GM18519 (cell line): ENCODE measurements at regions not wholly inside any gene's neighbourhood (a gene's known extent, or its start where the extent isn't known, plus 50 kb on each side); places are given as distances from the start of the nearest gene placed in this dataset.
"Not testable (repeated sequence)": the region's sequence is repeated elsewhere in the genome, so short reads cannot be mapped to it uniquely, and the experiment has no call there.

Experiments used
- ATAC-seq: cut with Tn5 transposase; IDR thresholded peaks from one replicate; pipeline ENCODE4 v1.9.1; 2021; ENCODE audit warnings: mild to moderate bottlenecking, moderate library complexity; ENCODE audit not compliant: unreplicated experiment, low FRiP score

- no peak for ATAC-seq
These were observed 58.0 kb downstream of the CGGBP1 start for GRCh38 chr3:88000853-88001252.

- ATAC-seq, result no peak
These were observed 60.8 kb downstream of the CGGBP1 start for GRCh38 chr3:87997966-87998365.

GRCh38 chr3:87997298-87997697, 61.5 kb downstream of the CGGBP1 start:
- ATAC-seq, result peak; percentile 76

- ATAC-seq, result peak; percentile 19
These were observed 61.9 kb downstream of the CGGBP1 start for GRCh38 chr3:87996882-87997281.

- no peak for ATAC-seq
These were observed 65.2 kb downstream of the CGGBP1 start for GRCh38 chr3:87993566-87993965.

- no peak for ATAC-seq
These were observed 70.9 kb downstream of the CGGBP1 start for GRCh38 chr3:87987952-87988351.

GRCh38 chr3:87982421-87982820, 76.4 kb downstream of the CGGBP1 start:
- ATAC-seq, result no peak

- no peak for ATAC-seq
These were observed 79.3 kb downstream of the CGGBP1 start for GRCh38 chr3:87979527-87979926.

- ATAC-seq, result no peak
These were observed 81.0 kb downstream of the CGGBP1 start for GRCh38 chr3:87977765-87978164.

GRCh38 chr3:87975716-87976115, 83.1 kb downstream of the CGGBP1 start:
- no peak for ATAC-seq

- no peak for ATAC-seq
These were observed 84.9 kb downstream of the CGGBP1 start for GRCh38 chr3:87973906-87974305.

GRCh38 chr3:87969620-87970019, 89.2 kb downstream of the CGGBP1 start:
- no peak for ATAC-seq

GRCh38 chr3:87968668-87969067, 90.1 kb downstream of the CGGBP1 start:
- no peak for ATAC-seq

GRCh38 chr3:87958289-87958688, 100.5 kb downstream of the CGGBP1 start:
- ATAC-seq, result no peak

GRCh38 chr3:87957575-87957974, 101.2 kb downstream of the CGGBP1 start:
- ATAC-seq, result no peak

- no peak for ATAC-seq
These were observed 109.0 kb downstream of the CGGBP1 start for GRCh38 chr3:87949879-87950208.

- ATAC-seq, result peak; percentile 80
These were observed 109.5 kb downstream of the CGGBP1 start for GRCh38 chr3:87949189-87949878.

GRCh38 chr3:87946007-87946406, 112.8 kb downstream of the CGGBP1 start:
- not testable (repeated sequence) for ATAC-seq

GRCh38 chr3:87942256-87942655, 116.5 kb downstream of the CGGBP1 start:
- ATAC-seq, result not testable (repeated sequence)

GRCh38 chr3:87924485-87924884, 134.3 kb downstream of the CGGBP1 start:
- ATAC-seq, result no peak

- ATAC-seq, result no peak
These were observed 138.3 kb downstream of the CGGBP1 start for GRCh38 chr3:87920549-87920948.

GRCh38 chr3:87901141-87901540, 157.7 kb downstream of the CGGBP1 start:
- ATAC-seq, result no peak

- ATAC-seq, result no peak
These were observed 158.7 kb downstream of the CGGBP1 start for GRCh38 chr3:87900061-87900460.
